Endothelial cell of umbilical vein (primary cell): ENCODE measurements at regions not wholly inside any gene's neighbourhood (a gene's known extent, or its start where the extent isn't known, plus 50 kb on each side); places are given as distances from the start of the nearest gene placed in this dataset.

ENCODE experiments used
- BruUV-seq: library from RNA; stranded (reverse); fragments of 400-500 nt; replicated peaks from 2 replicates; lab custom pipeline; 2021; lab: Mats Ljungman, UMichigan
- CTCF ChIA-PET: fragments of 300-600, 350-600 bp; sonication (Branson Sonifier 250); formaldehyde crosslinking; loops from one replicate; lab custom pipeline; 2021; ENCODE audit warnings: antibody characterized with exemption, inconsistent platforms; lab: Charles Lee
- POLR2A ChIA-PET: fragments of 300-600, 350-600 bp; sonication (Branson Sonifier 250); formaldehyde crosslinking; loops from one replicate; lab custom pipeline; 2021; ENCODE audit warnings: antibody characterized with exemption, inconsistent platforms; lab: Charles Lee
- DNase-seq: peaks from one replicate; pipeline ENCODE4 v3.0.0-alpha.2; 2011; ENCODE audit warnings: low read depth, low spot score
- FAIRE-seq: peaks from 2 replicates; lab custom pipeline; 2011; peaks lifted over from hg19 to GRCh38; lab: Jason Lieb, UNC
- H2AFZ ChIP-seq: 2 replicates; pipeline ENCODE4 v1.6.0; 2012; ENCODE audit warnings: low read depth, low read length, control low read depth, inconsistent platforms
- H3K27ac ChIP-seq: 2 replicates; pipeline ENCODE4 v1.5.1; 2011; ENCODE audit warnings: low read depth, mild to moderate bottlenecking, control low read depth, low read length, moderate library complexity; ENCODE audit not compliant: insufficient read depth
- H3K27me3 ChIP-seq, 2 experiments: 2 replicates each; pipeline versions ENCODE4 v1.6.0 to v1.6.1; 2011; ENCODE audit warnings: low read length in 2 of 2, mixed read lengths in 1 of 2; ENCODE audit not compliant: control insufficient read depth in 2 of 2, insufficient read depth in 2 of 2
- H3K36me3 ChIP-seq, 2 experiments: 2 replicates in 1 of 2; 3 replicates in 1 of 2; pipeline ENCODE4 v1.5.1; 2011; ENCODE audit warnings: low read length in 2 of 2, mild to moderate bottlenecking in 1 of 2, moderate library complexity in 1 of 2; ENCODE audit not compliant: control insufficient read depth in 2 of 2, insufficient read depth in 2 of 2; ENCODE audit errors: extremely low read depth in 1 of 2
- H3K4me1 ChIP-seq: 3 replicates; pipeline ENCODE4 v1.5.1; 2011; ENCODE audit warnings: mild to moderate bottlenecking, low read length; ENCODE audit not compliant: control insufficient read depth, insufficient read depth; ENCODE audit errors: extremely low read depth
- H3K4me2 ChIP-seq: 2 replicates; pipeline ENCODE4 v1.6.1; 2011; ENCODE audit warnings: low read length, control low read depth, mixed read lengths; ENCODE audit not compliant: insufficient read depth
- H3K4me3 ChIP-seq, 3 experiments: fragments of 200-600 bp in 1 of 3; sonication (generic), shearing (Covaris generic) in 1 of 3; replicated peaks in 1 of 3; 2 replicates each; pipeline ENCODE4 v1.5.1; 2011 to 2016; ENCODE audit warnings: control low read depth in 3 of 3, low read length in 3 of 3, mild to moderate bottlenecking in 2 of 3, inconsistent platforms in 1 of 3, low read depth in 1 of 3, moderate library complexity in 1 of 3; ENCODE audit not compliant: insufficient read depth in 1 of 3
- H3K79me2 ChIP-seq: 2 replicates; pipeline ENCODE4 v1.6.0; 2012; ENCODE audit warnings: low read length, inconsistent platforms; ENCODE audit not compliant: control insufficient read depth, insufficient read depth
- H3K9ac ChIP-seq: replicated peaks from 2 replicates; pipeline ENCODE3; 2011; ENCODE audit warnings: low read length, control low read depth; ENCODE audit not compliant: insufficient read depth; ENCODE audit errors: extremely low read depth
- H3K9me1 ChIP-seq: replicated peaks from 3 replicates; pipeline ENCODE4 v1.6.0; 2011; ENCODE audit warnings: mild to moderate bottlenecking, low read length; ENCODE audit not compliant: control insufficient read depth, insufficient read depth; ENCODE audit errors: extremely low read depth
- H3K9me3 ChIP-seq: replicated peaks from 2 replicates; pipeline ENCODE4 v1.5.1; 2012; ENCODE audit warnings: low read length, inconsistent platforms; ENCODE audit not compliant: control insufficient read depth, insufficient read depth
- H4K20me1 ChIP-seq: replicated peaks from 2 replicates; pipeline ENCODE3; 2011; ENCODE audit warnings: mild to moderate bottlenecking, low read length; ENCODE audit not compliant: control insufficient read depth, insufficient read depth; ENCODE audit errors: extremely low read depth
- EZH2 ChIP-seq: IDR thresholded peaks from 2 replicates; pipeline ENCODE4 v1.6.1; 2012; ENCODE audit warnings: borderline replicate concordance, low read depth, mild to moderate bottlenecking, moderate library complexity, low read length, inconsistent platforms; ENCODE audit not compliant: severe bottlenecking
- FOS ChIP-seq: IDR thresholded peaks from 2 replicates; pipeline ENCODE4 v1.6.1; 2011; ENCODE audit warnings: mild to moderate bottlenecking, low read length, moderate library complexity, borderline replicate concordance; ENCODE audit not compliant: insufficient read depth
- GATA2 ChIP-seq: IDR thresholded peaks from 2 replicates; pipeline ENCODE4 v1.7.0; 2011; ENCODE audit warnings: low read depth, mild to moderate bottlenecking, moderate library complexity, mixed read lengths, low read length; ENCODE audit not compliant: insufficient read length, insufficient read depth
- JUN ChIP-seq: IDR thresholded peaks from 2 replicates; pipeline ENCODE4 v1.6.1; 2011; ENCODE audit warnings: borderline replicate concordance, low read depth; ENCODE audit not compliant: insufficient read length, insufficient read depth
- MAX ChIP-seq: IDR thresholded peaks from 2 replicates; pipeline ENCODE4 v1.6.1; 2011; ENCODE audit not compliant: insufficient read depth, insufficient read length
- MYC ChIP-seq: IDR thresholded peaks from one replicate; pipeline ENCODE4 v1.6.1; 2011; ENCODE audit warnings: mild to moderate bottlenecking, low read depth, low read length
- POLR2A ChIP-seq: IDR thresholded peaks from 2 replicates; pipeline ENCODE4 v1.6.1; 2012; ENCODE audit warnings: low read depth, mild to moderate bottlenecking, control low read depth, low read length
- POLR2AphosphoS5 ChIP-seq: IDR thresholded peaks from 2 replicates; pipeline ENCODE4 v1.6.1; 2012; ENCODE audit warnings: low read depth, mild to moderate bottlenecking, control low read depth, low read length, moderate library complexity; ENCODE audit not compliant: insufficient read depth
- dilution Hi-C: fragments of 300-500 bp; cut with MboI; formaldehyde crosslinking; loops from one replicate; pipeline ENCODE4 v1.15.0; 2019; ENCODE audit warnings: low sequenced_read_pairs; ENCODE audit not compliant: extremely low pct_ligation_motif_present
- intact Hi-C: fragments of 100-400 bp; cut with micrococcal nuclease; formaldehyde crosslinking; loops from one replicate; pipeline ENCODE4 v1.10.0; 2022

DNA sequence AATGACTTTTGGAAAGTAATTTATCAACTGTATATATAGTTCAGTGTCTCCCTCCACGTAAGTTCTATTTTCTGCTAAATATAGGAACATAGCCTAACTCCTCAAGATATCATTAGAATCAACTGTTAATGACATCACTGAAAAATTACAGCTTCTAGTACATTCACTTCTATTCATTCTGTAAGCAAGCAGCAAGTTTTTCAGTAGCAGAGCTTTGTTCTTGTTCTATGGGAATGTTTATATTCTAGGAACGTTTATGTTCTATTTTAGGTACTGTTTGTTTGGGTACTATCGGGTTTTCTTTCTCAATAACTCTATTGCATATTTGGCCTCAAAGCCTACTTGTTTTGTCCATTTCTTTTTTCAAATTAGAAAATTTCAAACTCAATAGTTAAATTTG is 525.6 kb downstream of the EPHA7 start:
- Histone ChIP-seq H3K4me3 (no peak overlapping the region), H2AFZ (no peak overlapping the region), H3K9me1 (no peaks in the 10 kb centered on the region), H3K9me3 (no peaks in the 10 kb centered on the region), H3K36me3 (no peaks in the 10 kb centered on the region), H3K27ac (no peak overlapping the region), H4K20me1 (no peaks in the 10 kb centered on the region), H3K4me1 (no peaks in the 10 kb centered on the region), H3K4me2 (no peak overlapping the region), H3K9ac (no peak overlapping the region), H3K79me2 (no peaks in the 10 kb centered on the region), H3K27me3 (no peaks in the 10 kb centered on the region)
- no TSS peak for BruUV-seq
- no peak for FAIRE-seq
- DNase-seq = no peak
- dilution Hi-C loops = no loop called here
- intact Hi-C loops = no loop called here
- ChIA-PET CTCF (interaction anchor here (1.5 kb wide), 1 partner anchor 11 kb away, joined by 4 read pairs; no protein-coding TSS in a partner anchor), POLR2A (no interaction called here)
- TF ChIP-seq EZH2 (no peak), GATA2 (no peak), POLR2A (no peak)

DNA sequence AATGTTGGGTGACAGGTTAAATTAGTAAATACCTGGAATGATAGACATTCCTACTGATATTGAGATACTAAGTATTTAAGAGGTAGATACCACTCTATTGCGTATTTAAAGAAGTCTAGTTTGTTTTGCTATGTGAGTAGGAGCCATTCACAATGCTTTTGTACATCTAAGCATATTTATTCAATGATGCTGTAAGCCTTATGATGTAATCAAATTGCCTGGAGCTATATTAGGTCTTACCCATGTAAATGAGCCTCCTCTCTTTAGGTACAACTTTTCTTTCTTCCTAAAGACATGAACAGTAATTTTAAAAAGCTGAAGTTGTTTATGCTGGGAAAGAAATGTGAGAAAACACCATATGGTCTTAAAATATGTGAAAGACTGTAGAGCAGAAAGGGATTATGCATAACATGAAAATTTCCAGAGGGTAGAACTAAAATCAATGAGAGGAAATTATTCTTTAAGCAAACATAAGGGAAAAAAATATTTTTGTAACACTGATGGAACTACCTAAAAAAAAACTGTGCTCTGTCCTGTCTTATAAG is 526.7 kb downstream of the EPHA7 start:
- Histone ChIP-seq H3K4me1 (no peaks in the 10 kb centered on the region), H2AFZ (no peak overlapping the region), H3K9ac (no peak overlapping the region), H3K9me3 (no peaks in the 10 kb centered on the region), H3K4me3 (no peak overlapping the region), H3K4me2 (no peak overlapping the region), H3K27ac (no peak overlapping the region), H3K9me1 (no peaks in the 10 kb centered on the region), H4K20me1 (no peaks in the 10 kb centered on the region), H3K79me2 (no peaks in the 10 kb centered on the region), H3K36me3 (no peaks in the 10 kb centered on the region), H3K27me3 (no peaks in the 10 kb centered on the region)
- BruUV-seq = no TSS peak
- TF ChIP-seq MYC = no peak
- TF ChIP-seq EZH2 = no peak
- no peak for TF ChIP-seq POLR2AphosphoS5
- TF ChIP-seq FOS = no peak
- TF ChIP-seq JUN = no peak
- no peak for TF ChIP-seq POLR2A
- TF ChIP-seq GATA2 = no peak
- TF ChIP-seq MAX = no peak
- POLR2A ChIA-PET = no interaction called here
- intact Hi-C loops (loop anchor here (1.0 kb wide), 1 partner anchor 20 kb away; no protein-coding TSS in a partner anchor), dilution Hi-C loops (no loop called here)
- no peak for FAIRE-seq
- DNase-seq = no peak
- CTCF ChIA-PET = no interaction called here
